Cardiac septum (tissue), 1 donor: ENCODE measurements at regions not wholly inside any gene's neighbourhood (a gene's known extent, or its start where the extent isn't known, plus 50 kb on each side); places are given as distances from the start of the nearest gene placed in this dataset.

ENCODE experiments used
- DNase-seq: peaks from one replicate; pipeline ENCODE4 v3.0.0-alpha.2; 2020; ENCODE audit warnings: low spot score
- intact Hi-C: fragments of 100-400 bp; cut with DNase I; formaldehyde crosslinking; loops from one replicate; pipeline ENCODE4 v1.14.0; 2022
- donor health status: DM: no; HTN: no; CAD: no.

DNA sequence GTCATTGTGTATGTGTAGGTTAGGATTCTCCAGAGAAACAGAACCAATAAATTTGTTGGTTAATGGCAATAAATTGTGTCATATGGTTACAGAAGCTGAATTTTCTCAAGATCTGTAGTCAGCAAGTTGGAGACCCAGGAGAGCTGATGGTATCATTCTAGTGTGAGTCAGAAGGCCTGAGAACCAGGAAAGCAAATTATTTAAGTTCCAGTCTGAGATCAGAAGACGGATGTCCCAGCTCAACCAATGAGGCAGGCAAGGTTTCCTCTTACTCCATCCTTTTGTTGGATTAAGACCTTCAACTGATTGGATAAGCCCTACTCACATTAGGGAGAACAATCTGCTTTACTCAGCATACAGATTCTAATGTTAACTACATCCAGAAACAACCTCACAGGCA is 656.3 kb downstream of the ANXA1 start:
- intact Hi-C loops: no loop called here
- DNase-seq: no peak

- DNase-seq: no peak
- intact Hi-C loops: no loop called here
Measured at GRCh38 chr9:73810585-73811215, 659.0 kb downstream of the ANXA1 start.

- no peak for DNase-seq
- intact Hi-C loops: no loop called here
Measured at GRCh38 chr9:73813546-73813945, 661.9 kb downstream of the ANXA1 start.

DNA sequence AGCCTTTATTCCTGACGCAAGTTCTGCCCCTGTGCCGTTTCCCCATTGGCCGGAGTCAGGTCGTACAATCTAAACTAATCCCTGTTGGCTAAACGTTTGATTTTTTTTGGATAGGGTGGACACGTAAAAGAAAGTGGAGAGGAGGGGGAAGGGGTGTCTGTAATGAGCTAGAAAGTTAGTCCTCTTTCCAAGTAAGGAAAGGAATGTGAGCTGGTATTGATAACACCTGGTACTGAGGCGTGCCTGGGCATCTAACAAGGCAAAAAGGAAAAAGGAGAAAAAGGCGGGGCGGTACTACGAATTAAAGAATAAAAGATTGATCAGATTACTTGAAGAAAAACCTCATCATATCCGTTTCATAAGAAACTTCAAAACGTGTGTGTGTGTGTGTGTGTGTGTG is 665.2 kb downstream of the ANXA1 start:
- intact Hi-C loops: no loop called here
- no peak for DNase-seq

- no peak for DNase-seq
- intact Hi-C loops: no loop called here
Measured at GRCh38 chr9:73824671-73825070, 672.5 kb upstream of the RORB start.

DNA sequence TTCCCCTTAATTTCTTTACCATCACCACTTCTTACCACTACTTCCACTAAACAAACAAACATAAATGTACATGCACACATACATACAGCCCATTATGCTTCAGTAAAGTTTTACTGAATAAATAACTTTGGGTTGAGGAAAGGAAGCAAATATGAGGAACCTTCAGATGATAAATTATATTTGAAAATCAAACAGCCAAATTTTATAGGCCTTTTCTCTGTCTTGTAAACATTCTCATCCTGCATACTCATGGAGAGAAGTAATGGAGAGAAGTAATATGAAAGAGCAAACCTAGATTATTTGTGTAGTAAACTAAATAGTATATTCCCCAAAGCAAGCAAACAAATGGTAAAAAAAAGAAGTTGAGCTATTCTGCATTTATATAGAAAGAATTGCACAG is 658.3 kb upstream of the RORB start:
- no peak for DNase-seq
- intact Hi-C loops: no loop called here

DNA sequence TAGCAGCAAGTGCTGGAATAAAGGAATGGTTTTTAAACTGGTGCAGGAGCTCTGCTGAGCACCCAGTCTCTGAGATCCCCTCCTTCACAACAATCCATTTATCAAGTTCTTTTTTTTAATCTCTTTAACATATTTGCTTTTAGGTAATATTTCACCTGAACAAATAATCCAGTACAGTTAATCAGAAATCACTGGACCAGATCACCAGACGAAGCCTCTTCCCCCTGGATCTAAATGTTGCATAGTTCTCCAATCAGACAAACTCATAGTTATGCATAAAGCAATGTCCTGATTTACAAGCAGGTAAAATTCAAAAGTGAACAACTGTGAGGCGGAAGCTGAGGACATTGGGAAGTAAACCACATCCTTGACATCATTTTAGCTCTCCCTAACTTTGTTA is 657.7 kb upstream of the RORB start:
- intact Hi-C loops: no loop called here
- no peak for DNase-seq

- DNase-seq: no peak
- intact Hi-C loops: no loop called here
Measured at GRCh38 chr9:73841018-73841417, 656.1 kb upstream of the RORB start.

- no peak for DNase-seq
- intact Hi-C loops: no loop called here
Measured at GRCh38 chr9:73844135-73844534, 653.0 kb upstream of the RORB start.

DNA sequence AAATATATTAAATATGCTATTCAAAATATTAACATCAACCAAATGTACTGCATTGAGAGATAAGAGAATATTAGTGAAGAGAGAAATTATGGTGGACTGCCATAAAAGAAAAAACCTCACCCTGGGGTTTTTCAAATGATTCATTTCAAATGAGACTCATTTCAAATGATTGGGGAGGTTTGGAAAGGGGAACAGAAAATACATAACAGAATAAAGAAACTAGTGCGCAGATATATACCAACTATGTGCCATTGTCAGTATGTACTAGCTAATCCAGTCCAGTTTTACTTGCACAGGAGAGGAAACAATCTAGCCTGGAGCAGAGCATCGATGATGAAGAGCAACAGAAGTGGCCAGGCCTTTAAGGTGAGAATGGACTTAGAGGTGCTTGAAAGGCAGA is 651.6 kb upstream of the RORB start:
- DNase-seq: no peak
- intact Hi-C loops: no loop called here

GRCh38 chr9:73845954-73846690 is 651.0 kb upstream of the RORB start:
- intact Hi-C loops: no loop called here

DNA sequence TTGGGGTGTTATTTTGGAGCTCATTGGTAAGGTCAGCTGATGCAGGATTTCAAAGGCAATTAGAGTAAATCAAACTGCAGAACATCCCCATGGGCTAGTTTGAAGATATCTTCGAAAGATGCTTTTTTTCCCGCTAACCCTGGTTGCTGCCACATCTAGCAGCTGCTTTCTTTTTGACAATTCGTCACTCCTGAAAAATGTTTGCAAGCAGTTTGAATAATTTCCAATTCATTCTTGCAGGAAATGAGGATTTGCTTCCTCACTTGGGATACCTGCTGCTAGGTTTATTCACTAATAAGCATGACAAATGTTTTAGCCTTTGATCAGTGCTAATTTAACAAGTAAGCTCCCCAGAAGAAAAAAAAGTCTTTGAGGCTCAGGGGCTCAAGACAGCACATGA is 649.6 kb upstream of the RORB start:
- DNase-seq: no peak
- intact Hi-C loops: no loop called here

More at GRCh38 chr9:73845954-73846690, 651.0 kb upstream of the RORB start:
- no peak for DNase-seq

- intact Hi-C loops: no loop called here
- no peak for DNase-seq
Measured at GRCh38 chr9:73853549-73853948, 643.6 kb upstream of the RORB start.

DNA sequence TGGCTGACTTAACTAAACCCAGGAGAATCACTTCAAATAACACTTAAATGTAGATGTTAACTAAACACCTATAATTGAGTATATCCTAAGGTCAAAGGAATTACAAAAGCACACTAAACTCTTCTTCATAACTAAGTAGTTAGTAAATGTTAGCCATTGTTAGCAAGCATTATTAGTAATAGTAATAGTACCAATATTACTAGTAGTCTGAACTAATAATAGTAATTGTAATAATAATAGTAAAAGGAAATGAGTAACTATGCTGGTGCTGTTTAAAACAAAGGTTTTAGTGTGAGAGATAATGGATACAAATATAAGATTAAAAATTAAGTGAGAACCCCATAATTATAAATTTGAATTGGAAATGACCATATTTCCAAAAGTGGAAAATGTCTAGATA is 641.9 kb upstream of the RORB start:
- DNase-seq: no peak
- intact Hi-C loops: no loop called here

DNA sequence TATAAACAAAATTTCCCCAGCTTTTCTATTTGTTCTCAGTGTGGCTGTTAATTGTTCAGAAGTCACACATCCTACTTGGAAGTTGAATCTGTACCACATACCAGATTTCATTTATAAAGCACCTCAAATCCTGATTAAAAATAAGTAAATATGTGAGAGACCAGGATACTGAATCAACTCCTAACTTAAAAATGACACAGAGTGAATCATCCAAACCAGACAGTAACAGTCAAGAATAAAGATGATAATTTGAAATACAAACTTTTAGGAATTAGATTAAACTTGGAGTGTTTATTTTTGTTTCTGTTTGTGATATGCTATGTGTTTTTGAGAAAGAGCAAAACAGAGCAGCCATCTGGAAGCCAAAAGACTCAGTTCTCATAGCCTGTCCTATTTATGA is 633.2 kb upstream of the RORB start:
- no peak for DNase-seq
- intact Hi-C loops: no loop called here

DNA sequence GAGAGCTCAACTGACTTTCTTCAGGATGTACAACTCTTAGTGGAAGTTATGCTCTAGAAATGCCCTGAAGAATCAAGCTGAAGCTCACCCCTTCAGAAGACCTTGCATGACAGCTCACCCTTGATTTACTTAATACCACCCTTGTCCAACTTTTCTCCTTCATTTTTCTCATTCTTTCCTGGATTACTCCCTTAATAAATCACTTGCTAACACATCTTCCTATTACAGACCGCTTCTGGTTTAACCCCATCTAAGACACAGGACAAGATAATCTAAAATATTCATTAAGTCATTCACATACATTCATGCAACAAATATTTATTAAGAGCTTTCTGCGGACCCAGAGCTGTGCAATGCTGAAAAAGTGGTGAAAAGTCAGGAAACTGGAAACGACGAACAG is 630.7 kb upstream of the RORB start:
- no peak for DNase-seq
- intact Hi-C loops: no loop called here

DNA sequence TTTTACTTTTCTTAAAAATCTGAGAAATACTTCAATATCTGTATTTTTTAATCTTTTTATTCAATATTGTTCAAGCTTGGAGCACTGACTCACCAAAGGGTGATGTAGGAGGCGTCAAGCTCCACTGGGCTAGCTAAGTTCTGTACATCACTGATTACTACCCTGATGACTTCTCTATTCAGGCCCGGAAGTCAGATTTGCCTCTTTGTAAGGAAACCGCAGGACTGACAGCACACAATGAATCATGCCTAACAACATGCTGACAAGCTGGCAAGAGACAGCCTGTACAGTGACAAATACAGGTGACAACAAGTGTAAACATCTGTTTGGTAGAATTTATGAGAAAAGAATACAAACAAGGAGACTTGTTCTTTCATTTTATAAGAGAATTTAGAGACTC is 627.9 kb upstream of the RORB start:
- no peak for DNase-seq
- intact Hi-C loops: no loop called here

- DNase-seq: no peak
- intact Hi-C loops: no loop called here
Measured at GRCh38 chr9:73871636-73872035, 625.5 kb upstream of the RORB start.

- no peak for DNase-seq
- intact Hi-C loops: no loop called here
Measured at GRCh38 chr9:73872701-73873100, 624.4 kb upstream of the RORB start.

DNA sequence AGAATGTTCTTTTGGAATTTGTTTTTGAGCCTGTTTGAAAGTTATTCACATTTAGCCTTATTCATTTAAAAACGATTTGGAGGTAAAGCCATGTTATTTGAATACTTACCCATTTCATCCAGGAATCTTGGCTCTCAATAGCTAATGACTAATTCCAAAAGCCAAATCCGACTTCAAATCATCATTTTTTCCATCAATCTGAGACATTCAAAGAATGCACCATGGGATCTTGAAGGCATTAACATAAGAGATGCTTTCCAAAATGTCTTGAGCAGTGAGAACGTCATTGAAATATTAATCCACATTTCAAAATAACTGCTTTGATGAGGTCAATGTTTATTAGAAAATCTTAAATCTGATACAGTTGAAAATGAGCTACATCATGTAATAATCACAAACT is 617.0 kb upstream of the RORB start:
- no peak for DNase-seq
- intact Hi-C loops: no loop called here

- intact Hi-C loops: no loop called here
- DNase-seq: no peak
Measured at GRCh38 chr9:73889023-73889422, 608.1 kb upstream of the RORB start.
